Hepatocyte (in vitro differentiated cells): ENCODE measurements at regions not wholly inside any gene's neighbourhood (a gene's known extent, or its start where the extent isn't known, plus 50 kb on each side); places are given as distances from the start of the nearest gene placed in this dataset.

ENCODE experiments used
- DNase-seq: peaks from one replicate; pipeline ENCODE4 v3.0.0-alpha.2; 2016; ENCODE audit warnings: low spot score
- H2AFZ ChIP-seq: fragments of 200-600 bp; sonication (generic); 2 replicates; pipeline ENCODE4 v1.6.0; 2016; ENCODE audit warnings: antibody characterized with exemption, mild to moderate bottlenecking
- H3K27ac ChIP-seq: fragments of 200-600 bp; sonication (generic); 2 replicates; pipeline ENCODE4 v1.5.1; 2016; ENCODE audit warnings: mild to moderate bottlenecking
- H3K27me3 ChIP-seq: fragments of 200-600 bp; sonication (generic); 2 replicates; pipeline ENCODE4 v1.6.1; 2016
- H3K36me3 ChIP-seq: fragments of 200-600 bp; sonication (generic); replicated peaks from 2 replicates; pipeline ENCODE4 v1.5.1; 2016; ENCODE audit warnings: low read depth; ENCODE audit not compliant: insufficient read depth
- H3K4me1 ChIP-seq: fragments of 200-600 bp; sonication (generic); 2 replicates; pipeline ENCODE4 v1.5.1; 2016; ENCODE audit warnings: mild to moderate bottlenecking, moderate library complexity; ENCODE audit not compliant: insufficient read depth
- H3K4me2 ChIP-seq: fragments of 200-600 bp; sonication (generic); 2 replicates; pipeline ENCODE4 v1.6.0; 2016
- H3K4me3 ChIP-seq: fragments of 200-600 bp; sonication (generic); 2 replicates; pipeline ENCODE4 v1.5.1; 2016; ENCODE audit warnings: mild to moderate bottlenecking
- H3K79me2 ChIP-seq: fragments of 200-600 bp; sonication (generic); 2 replicates; pipeline ENCODE4 v1.6.0; 2017; ENCODE audit warnings: mild to moderate bottlenecking
- H3K9me2 ChIP-seq: fragments of 200-600 bp; sonication (generic); replicated peaks from 2 replicates; pipeline ENCODE4 v1.6.0; 2017; ENCODE audit warnings: mild to moderate bottlenecking; ENCODE audit not compliant: insufficient read depth
- H3K9me3 ChIP-seq: fragments of 200-600 bp; sonication (generic); 2 replicates; pipeline ENCODE4 v1.5.1; 2016; ENCODE audit warnings: low read depth, mild to moderate bottlenecking
- H4K20me1 ChIP-seq: fragments of 200-600 bp; sonication (generic); 2 replicates; pipeline ENCODE4 v1.6.0; 2016; ENCODE audit warnings: mild to moderate bottlenecking; ENCODE audit not compliant: insufficient read depth, poor library complexity, severe bottlenecking
- CTCF ChIP-seq: fragments of 200-600 bp; sonication (generic); IDR thresholded peaks from 2 replicates; pipeline ENCODE4 v1.5.1; 2016; ENCODE audit warnings: antibody characterized with exemption, mild to moderate bottlenecking; ENCODE audit not compliant: poor library complexity
- EZH2 ChIP-seq: fragments of 200-600 bp; sonication (generic); IDR thresholded peaks from 2 replicates; pipeline ENCODE4 v1.6.1; 2016; ENCODE audit warnings: antibody characterized with exemption, mild to moderate bottlenecking, borderline replicate concordance
- EZH2phosphoT487 ChIP-seq: fragments of 200-600 bp; sonication (generic); IDR thresholded peaks from one replicate; pipeline ENCODE4 v1.6.1; 2018; ENCODE audit warnings: antibody characterized with exemption, mild to moderate bottlenecking, low read depth, moderate library complexity; ENCODE audit not compliant: unreplicated experiment, severe bottlenecking
- WGBS: methylation state at CpG from one replicate; pipeline ENCODE4 v1.1.6; 2016; ENCODE audit warnings: low lambda C conversion rate; ENCODE audit errors: missing lambda C conversion rate; 5-methylcytosine and 5-hydroxymethylcytosine counted together

GRCh38 chr13:72185776-72186175, 318.8 kb upstream of the DACH1 start:
- Histone ChIP-seq H3K4me3 (no peak overlapping the region), H3K4me2 (no peak overlapping the region), H3K36me3 (no peaks in the 10 kb centered on the region), H3K9me2 (no peaks in the 10 kb centered on the region), H3K4me1 (no peaks in the 10 kb centered on the region), H2AFZ (no peak overlapping the region), H4K20me1 (no peaks in the 10 kb centered on the region), H3K9me3 (no peaks in the 10 kb centered on the region), H3K79me2 (no peaks in the 10 kb centered on the region), H3K27me3 (no peaks in the 10 kb centered on the region), H3K27ac (no peak overlapping the region)
- no peak for DNase-seq
- no peak for TF ChIP-seq CTCF
- no peak for TF ChIP-seq EZH2
- TF ChIP-seq EZH2phosphoT487, result no peak

- H3K27me3 ChIP-seq, result no peaks in the 10 kb centered on the region
- no peak for TF ChIP-seq EZH2
- TF ChIP-seq CTCF, result no peak
- no peak for TF ChIP-seq EZH2phosphoT487
- WGBS, result 87% methylated on average over 2 of the region's 2 CpGs
These were observed 314.7 kb upstream of the DACH1 start for GRCh38 chr13:72181661-72182060.

GRCh38 chr13:72180253-72180952, 313.4 kb upstream of the DACH1 start:
- Histone ChIP-seq H2AFZ (no peak overlapping the region), H3K9me2 (no peaks in the 10 kb centered on the region), H3K27me3 (no peaks in the 10 kb centered on the region), H3K79me2 (no peaks in the 10 kb centered on the region), H3K27ac (no peak overlapping the region), H3K4me3 (no peak overlapping the region), H4K20me1 (no peaks in the 10 kb centered on the region), H3K36me3 (no peaks in the 10 kb centered on the region), H3K4me1 (no peaks in the 10 kb centered on the region), H3K4me2 (no peak overlapping the region), H3K9me3 (no peaks in the 10 kb centered on the region)
- no peak for DNase-seq
- WGBS, result 81% methylated on average over 7 of the region's 7 CpGs
- no peak for TF ChIP-seq CTCF
- no peak for TF ChIP-seq EZH2phosphoT487
- no peak for TF ChIP-seq EZH2

More at GRCh38 chr13:72181661-72182060, 314.7 kb upstream of the DACH1 start:
- Histone ChIP-seq H3K36me3 (no peaks in the 10 kb centered on the region), H2AFZ (no peak overlapping the region), H3K79me2 (no peaks in the 10 kb centered on the region), H3K4me3 (no peak overlapping the region), H3K4me1 (no peaks in the 10 kb centered on the region), H4K20me1 (no peaks in the 10 kb centered on the region), H3K9me2 (no peaks in the 10 kb centered on the region), H3K4me2 (no peak overlapping the region), H3K9me3 (no peaks in the 10 kb centered on the region), H3K27ac (no peak overlapping the region)
- no peak for DNase-seq
